ENCODE measurements at regions not wholly inside any gene's neighbourhood (a gene's known extent, or its start where the extent isn't known, plus 50 kb on each side); places are given as distances from the start of the nearest gene placed in this dataset.

GRCh38 chrY:13805057-13805735, 101.5 kb downstream of the TMSB4Y start:
- H3K27me3 Mint-ChIP-seq (ENCODE audit: low read depth) = no peaks in the 10 kb centered on the region
- ChIA-PET POLR2A (no interaction called here), CTCF (no interaction called here)
- DNase-seq (ENCODE audit: low spot score) (no peak), ATAC-seq (no peak)
- peak overlapping the region; percentile 57; the same call in 1 of the 2 replicates for H3K4me3 Mint-ChIP-seq
- H3K27ac Mint-ChIP-seq = peak overlapping the region; percentile 99
- peaks cover 39% of the 10 kb centered on the region for H3K36me3 Mint-ChIP-seq
- peaks cover 69% of the 10 kb centered on the region for H3K4me1 Mint-ChIP-seq
- H3K9me3 Mint-ChIP-seq = peaks cover 27% of the 10 kb centered on the region
- no peak for TF ChIP-seq SMAD3 (CRISPR knock-in tag; IDR thresholded peaks at IDR 0.05; ENCODE audit: borderline replicate concordance)
- no peak for TF ChIP-seq ATF2 (CRISPR knock-in tag; IDR thresholded peaks at IDR 0.05; ENCODE audit: borderline replicate concordance, low read depth)
- no peak for TF ChIP-seq ATF6 (CRISPR knock-in tag; IDR thresholded peaks at IDR 0.05)
- TF ChIP-seq SMAD4 (CRISPR knock-in tag; IDR thresholded peaks at IDR 0.05) = no peak
- no peak for TF ChIP-seq ZNF532 (CRISPR knock-in tag; IDR thresholded peaks at IDR 0.05; ENCODE audit: borderline replicate concordance)
- TF ChIP-seq, protein P1, sequence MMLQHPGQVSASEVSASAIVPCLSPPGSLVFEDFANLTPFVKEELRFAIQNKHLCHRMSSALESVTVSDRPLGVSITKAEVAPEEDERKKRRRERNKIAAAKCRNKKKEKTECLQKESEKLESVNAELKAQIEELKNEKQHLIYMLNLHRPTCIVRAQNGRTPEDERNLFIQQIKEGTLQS (CRISPR knock-in tag; conservative IDR thresholded peaks at IDR 0.05) = no peak
- no peak for TF ChIP-seq NFATC4 (CRISPR knock-in tag; IDR thresholded peaks at IDR 0.05)
- TF ChIP-seq, protein P2, sequence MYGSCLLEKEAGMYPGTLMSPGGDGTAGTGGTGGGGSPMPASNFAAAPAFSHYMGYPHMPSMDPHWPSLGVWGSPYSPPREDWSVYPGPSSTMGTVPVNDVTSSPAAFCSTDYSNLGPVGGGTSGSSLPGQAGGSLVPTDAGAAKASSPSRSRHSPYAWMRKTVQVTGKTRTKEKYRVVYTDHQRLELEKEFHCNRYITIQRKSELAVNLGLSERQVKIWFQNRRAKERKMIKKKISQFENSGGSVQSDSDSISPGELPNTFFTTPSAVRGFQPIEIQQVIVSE (CRISPR knock-in tag; IDR thresholded peaks at IDR 0.05; ENCODE audit: borderline replicate concordance) = no peak
- TF ChIP-seq, protein P3, sequence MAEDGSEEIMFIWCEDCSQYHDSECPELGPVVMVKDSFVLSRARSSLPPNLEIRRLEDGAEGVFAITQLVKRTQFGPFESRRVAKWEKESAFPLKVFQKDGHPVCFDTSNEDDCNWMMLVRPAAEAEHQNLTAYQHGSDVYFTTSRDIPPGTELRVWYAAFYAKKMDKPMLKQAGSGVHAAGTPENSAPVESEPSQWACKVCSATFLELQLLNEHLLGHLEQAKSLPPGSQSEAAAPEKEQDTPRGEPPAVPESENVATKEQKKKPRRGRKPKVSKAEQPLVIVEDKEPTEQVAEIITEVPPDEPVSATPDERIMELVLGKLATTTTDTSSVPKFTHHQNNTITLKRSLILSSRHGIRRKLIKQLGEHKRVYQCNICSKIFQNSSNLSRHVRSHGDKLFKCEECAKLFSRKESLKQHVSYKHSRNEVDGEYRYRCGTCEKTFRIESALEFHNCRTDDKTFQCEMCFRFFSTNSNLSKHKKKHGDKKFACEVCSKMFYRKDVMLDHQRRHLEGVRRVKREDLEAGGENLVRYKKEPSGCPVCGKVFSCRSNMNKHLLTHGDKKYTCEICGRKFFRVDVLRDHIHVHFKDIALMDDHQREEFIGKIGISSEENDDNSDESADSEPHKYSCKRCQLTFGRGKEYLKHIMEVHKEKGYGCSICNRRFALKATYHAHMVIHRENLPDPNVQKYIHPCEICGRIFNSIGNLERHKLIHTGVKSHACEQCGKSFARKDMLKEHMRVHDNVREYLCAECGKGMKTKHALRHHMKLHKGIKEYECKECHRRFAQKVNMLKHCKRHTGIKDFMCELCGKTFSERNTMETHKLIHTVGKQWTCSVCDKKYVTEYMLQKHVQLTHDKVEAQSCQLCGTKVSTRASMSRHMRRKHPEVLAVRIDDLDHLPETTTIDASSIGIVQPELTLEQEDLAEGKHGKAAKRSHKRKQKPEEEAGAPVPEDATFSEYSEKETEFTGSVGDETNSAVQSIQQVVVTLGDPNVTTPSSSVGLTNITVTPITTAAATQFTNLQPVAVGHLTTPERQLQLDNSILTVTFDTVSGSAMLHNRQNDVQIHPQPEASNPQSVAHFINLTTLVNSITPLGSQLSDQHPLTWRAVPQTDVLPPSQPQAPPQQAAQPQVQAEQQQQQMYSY (CRISPR knock-in tag; IDR thresholded peaks at IDR 0.05) = no peak
- no peak for TF ChIP-seq GRHL2 (CRISPR knock-in tag; IDR thresholded peaks at IDR 0.05; ENCODE audit: insufficient replicate concordance, severe bottlenecking)
- TF ChIP-seq, protein P4, sequence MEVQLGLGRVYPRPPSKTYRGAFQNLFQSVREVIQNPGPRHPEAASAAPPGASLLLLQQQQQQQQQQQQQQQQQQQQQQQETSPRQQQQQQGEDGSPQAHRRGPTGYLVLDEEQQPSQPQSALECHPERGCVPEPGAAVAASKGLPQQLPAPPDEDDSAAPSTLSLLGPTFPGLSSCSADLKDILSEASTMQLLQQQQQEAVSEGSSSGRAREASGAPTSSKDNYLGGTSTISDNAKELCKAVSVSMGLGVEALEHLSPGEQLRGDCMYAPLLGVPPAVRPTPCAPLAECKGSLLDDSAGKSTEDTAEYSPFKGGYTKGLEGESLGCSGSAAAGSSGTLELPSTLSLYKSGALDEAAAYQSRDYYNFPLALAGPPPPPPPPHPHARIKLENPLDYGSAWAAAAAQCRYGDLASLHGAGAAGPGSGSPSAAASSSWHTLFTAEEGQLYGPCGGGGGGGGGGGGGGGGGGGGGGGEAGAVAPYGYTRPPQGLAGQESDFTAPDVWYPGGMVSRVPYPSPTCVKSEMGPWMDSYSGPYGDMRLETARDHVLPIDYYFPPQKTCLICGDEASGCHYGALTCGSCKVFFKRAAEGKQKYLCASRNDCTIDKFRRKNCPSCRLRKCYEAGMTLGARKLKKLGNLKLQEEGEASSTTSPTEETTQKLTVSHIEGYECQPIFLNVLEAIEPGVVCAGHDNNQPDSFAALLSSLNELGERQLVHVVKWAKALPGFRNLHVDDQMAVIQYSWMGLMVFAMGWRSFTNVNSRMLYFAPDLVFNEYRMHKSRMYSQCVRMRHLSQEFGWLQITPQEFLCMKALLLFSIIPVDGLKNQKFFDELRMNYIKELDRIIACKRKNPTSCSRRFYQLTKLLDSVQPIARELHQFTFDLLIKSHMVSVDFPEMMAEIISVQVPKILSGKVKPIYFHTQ (CRISPR knock-in tag; IDR thresholded peaks at IDR 0.05) = no peak
- no peak for TF ChIP-seq USF1 (CRISPR knock-in tag; IDR thresholded peaks at IDR 0.05)
- no peak for TF ChIP-seq RELA (CRISPR knock-in tag; IDR thresholded peaks at IDR 0.05; ENCODE audit: borderline replicate concordance)
- TF ChIP-seq, protein P5, sequence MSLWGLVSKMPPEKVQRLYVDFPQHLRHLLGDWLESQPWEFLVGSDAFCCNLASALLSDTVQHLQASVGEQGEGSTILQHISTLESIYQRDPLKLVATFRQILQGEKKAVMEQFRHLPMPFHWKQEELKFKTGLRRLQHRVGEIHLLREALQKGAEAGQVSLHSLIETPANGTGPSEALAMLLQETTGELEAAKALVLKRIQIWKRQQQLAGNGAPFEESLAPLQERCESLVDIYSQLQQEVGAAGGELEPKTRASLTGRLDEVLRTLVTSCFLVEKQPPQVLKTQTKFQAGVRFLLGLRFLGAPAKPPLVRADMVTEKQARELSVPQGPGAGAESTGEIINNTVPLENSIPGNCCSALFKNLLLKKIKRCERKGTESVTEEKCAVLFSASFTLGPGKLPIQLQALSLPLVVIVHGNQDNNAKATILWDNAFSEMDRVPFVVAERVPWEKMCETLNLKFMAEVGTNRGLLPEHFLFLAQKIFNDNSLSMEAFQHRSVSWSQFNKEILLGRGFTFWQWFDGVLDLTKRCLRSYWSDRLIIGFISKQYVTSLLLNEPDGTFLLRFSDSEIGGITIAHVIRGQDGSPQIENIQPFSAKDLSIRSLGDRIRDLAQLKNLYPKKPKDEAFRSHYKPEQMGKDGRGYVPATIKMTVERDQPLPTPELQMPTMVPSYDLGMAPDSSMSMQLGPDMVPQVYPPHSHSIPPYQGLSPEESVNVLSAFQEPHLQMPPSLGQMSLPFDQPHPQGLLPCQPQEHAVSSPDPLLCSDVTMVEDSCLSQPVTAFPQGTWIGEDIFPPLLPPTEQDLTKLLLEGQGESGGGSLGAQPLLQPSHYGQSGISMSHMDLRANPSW (CRISPR knock-in tag; conservative IDR thresholded peaks at IDR 0.05; ENCODE audit: low read depth) = no peak
- TF ChIP-seq NR1H2 (CRISPR knock-in tag; IDR thresholded peaks at IDR 0.05) = no peak

Measured in WTC11 (cell line).